Rectal smooth muscle tissue (tissue), 1 donor: ENCODE measurements at regions not wholly inside any gene's neighbourhood (a gene's known extent, or its start where the extent isn't known, plus 50 kb on each side); places are given as distances from the start of the nearest gene placed in this dataset.

Source experiments
- H3K27ac ChIP-seq: one replicate; pipeline ENCODE4 v1.7.0; 2013; ENCODE audit warnings: low read depth, low read length, inconsistent platforms
- H3K27me3 ChIP-seq: one replicate; pipeline ENCODE4 v1.7.0; 2013; ENCODE audit warnings: low read length; ENCODE audit not compliant: control insufficient read depth, insufficient read depth
- H3K36me3 ChIP-seq: one replicate; pipeline ENCODE4 v1.7.0; 2013; ENCODE audit warnings: low read length; ENCODE audit not compliant: control insufficient read depth, insufficient read depth
- H3K4me1 ChIP-seq: one replicate; pipeline ENCODE4 v1.7.0; 2013; ENCODE audit warnings: low read length; ENCODE audit not compliant: control insufficient read depth, insufficient read depth
- H3K4me3 ChIP-seq: one replicate; pipeline ENCODE4 v1.7.0; 2013; ENCODE audit warnings: low read length
- H3K9ac ChIP-seq: one replicate; pipeline ENCODE4 v1.7.0; 2013; ENCODE audit warnings: low read length

GRCh38 chr5:125293223-125293622 lies 546.8 kb upstream of the ZNF608 start:
- Histone ChIP-seq H3K9ac (no peak overlapping the region), H3K36me3 (no peaks in the 10 kb centered on the region), H3K27me3 (no peaks in the 10 kb centered on the region), H3K4me3 (no peak overlapping the region), H3K4me1 (no peaks in the 10 kb centered on the region), H3K27ac (no peak overlapping the region)

DNA sequence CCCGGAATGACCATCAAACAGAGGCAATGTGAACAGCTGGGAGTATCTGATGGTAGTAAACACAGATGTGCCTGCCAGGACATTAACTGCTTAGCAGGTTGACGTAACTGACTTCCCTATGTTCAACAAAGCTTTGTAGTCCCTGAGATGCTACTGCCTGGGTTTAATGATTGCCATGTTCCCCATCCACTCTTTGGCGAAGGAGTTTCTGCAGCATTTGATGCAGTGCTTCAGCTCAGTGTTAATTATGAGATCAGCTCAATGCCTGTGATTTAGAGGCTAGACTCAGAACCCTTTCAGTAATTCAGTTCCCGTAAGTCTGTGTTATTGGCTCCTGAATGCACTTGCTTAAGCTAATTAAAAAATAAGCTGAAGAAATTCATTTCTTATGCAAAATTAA lies 547.3 kb upstream of the ZNF608 start:
- Histone ChIP-seq H3K27me3 (no peaks in the 10 kb centered on the region), H3K9ac (no peak overlapping the region), H3K4me1 (no peaks in the 10 kb centered on the region), H3K36me3 (no peaks in the 10 kb centered on the region), H3K4me3 (no peak overlapping the region), H3K27ac (no peak overlapping the region)

- Histone ChIP-seq H3K36me3 (no peaks in the 10 kb centered on the region), H3K4me1 (no peaks in the 10 kb centered on the region), H3K9ac (no peak overlapping the region), H3K4me3 (no peak overlapping the region), H3K27ac (no peak overlapping the region), H3K27me3 (no peaks in the 10 kb centered on the region)
Observed at GRCh38 chr5:125294844-125295243, 548.4 kb upstream of the ZNF608 start.

DNA sequence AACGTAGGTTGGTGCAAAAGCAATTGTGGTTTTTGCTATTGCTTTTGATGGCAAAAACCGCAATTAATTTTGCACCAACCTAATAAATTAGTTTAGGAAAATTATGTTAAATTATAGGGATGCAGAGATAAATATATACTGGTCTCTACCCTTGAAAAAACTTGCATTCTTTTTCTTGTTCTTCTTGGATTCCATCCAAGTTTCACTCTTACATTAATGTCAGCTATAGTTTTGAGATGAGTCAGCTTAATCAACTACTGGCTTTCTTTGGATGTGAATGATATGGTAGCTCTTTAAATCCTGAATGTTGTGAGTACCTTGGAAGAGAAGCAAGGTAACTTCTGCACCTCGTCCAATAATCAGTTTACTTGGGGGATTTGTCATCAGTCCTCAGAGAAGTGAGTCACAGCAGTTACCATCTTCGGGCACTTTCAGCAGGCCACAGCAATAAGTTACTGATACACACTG lies 549.0 kb upstream of the ZNF608 start:
- no peak overlapping the region for H3K4me3 ChIP-seq

DNA sequence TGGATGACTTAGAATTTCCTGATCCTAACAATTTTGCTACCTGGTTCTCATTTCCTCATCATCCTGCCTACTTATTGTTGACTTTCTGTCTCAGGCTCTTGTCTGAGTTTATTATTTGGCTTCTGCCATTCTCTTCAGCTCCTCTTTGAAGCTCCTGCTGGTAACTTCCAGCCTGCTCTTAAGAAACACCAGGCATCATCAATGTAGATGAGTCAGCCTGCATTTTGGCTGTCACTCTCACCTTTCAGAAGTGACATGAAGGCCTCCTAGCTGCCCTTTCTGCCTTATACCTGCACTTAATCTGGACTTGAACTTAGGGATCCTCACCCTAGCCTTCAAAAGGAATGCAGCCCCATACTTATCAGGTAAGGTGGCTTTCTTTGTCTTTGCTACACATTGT lies 551.8 kb upstream of the ZNF608 start:
- no peak overlapping the region for H3K27ac ChIP-seq
- H3K27me3 ChIP-seq = no peaks in the 10 kb centered on the region
- no peaks in the 10 kb centered on the region for H3K4me1 ChIP-seq
- H3K36me3 ChIP-seq = no peaks in the 10 kb centered on the region
- H3K9ac ChIP-seq = no peak overlapping the region
- no peak overlapping the region for H3K4me3 ChIP-seq

More for the DNA sequence above, 549.0 kb upstream of the ZNF608 start:
- no peaks in the 10 kb centered on the region for H3K27me3 ChIP-seq
- no peaks in the 10 kb centered on the region for H3K4me1 ChIP-seq
- no peaks in the 10 kb centered on the region for H3K36me3 ChIP-seq
- H3K9ac ChIP-seq = no peak overlapping the region
- H3K27ac ChIP-seq = no peak overlapping the region

DNA sequence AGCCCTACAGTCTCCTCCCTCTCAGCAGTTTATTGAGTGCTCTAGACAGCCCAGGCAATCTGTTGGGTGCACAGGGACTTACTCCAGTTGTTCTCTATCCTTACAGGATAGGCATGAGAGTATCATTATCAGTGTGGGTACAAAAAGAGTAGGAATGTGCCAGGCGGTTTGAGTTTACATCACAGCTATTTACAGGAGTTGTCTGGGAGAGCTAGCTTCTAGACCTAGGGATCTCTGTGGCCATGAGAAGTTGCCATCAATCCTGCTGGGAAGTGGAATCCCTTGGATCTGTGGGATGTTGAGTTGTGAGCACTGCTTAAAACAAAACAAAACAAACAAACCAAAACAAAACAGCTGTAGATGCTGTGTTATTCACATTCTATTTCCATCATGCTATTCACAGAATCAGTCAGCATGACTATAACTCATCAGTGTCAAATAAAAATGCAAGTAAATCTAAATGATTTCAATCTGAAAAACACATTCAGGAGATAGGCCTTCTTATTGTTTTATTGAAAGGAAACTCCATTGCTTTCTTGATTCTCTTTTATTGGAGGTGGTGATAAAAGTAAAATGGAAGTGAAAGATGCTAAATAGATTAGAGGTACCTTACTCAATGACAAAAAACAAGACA lies 552.4 kb upstream of the ZNF608 start:
- no peaks in the 10 kb centered on the region for H3K4me1 ChIP-seq
- H3K4me3 ChIP-seq = no peak overlapping the region
- no peak overlapping the region for H3K27ac ChIP-seq
- H3K27me3 ChIP-seq = no peaks in the 10 kb centered on the region
- H3K36me3 ChIP-seq = no peaks in the 10 kb centered on the region
- H3K9ac ChIP-seq = no peak overlapping the region

DNA sequence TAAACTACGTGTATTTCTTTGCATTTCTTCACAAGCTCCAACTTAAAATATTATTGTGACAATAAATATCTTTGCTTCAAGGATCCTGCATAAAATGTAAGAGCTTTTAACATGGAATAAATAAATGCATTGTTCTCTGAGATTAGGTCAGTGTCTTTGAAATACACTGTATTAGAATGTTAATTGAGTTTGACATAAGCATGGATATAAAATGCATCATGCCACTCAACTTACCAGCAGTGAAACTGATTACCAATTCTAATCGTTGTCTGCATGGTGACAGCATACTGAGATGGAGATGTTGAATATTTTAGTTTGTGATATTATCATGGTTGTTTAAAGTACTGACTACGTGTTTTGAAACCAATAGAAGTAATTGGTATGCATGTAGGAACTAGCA lies 555.3 kb upstream of the ZNF608 start:
- no peaks in the 10 kb centered on the region for H3K4me1 ChIP-seq
- H3K36me3 ChIP-seq = no peaks in the 10 kb centered on the region
- H3K9ac ChIP-seq = no peak overlapping the region
- no peak overlapping the region for H3K4me3 ChIP-seq
- H3K27ac ChIP-seq = no peak overlapping the region
- H3K27me3 ChIP-seq = no peaks in the 10 kb centered on the region

DNA sequence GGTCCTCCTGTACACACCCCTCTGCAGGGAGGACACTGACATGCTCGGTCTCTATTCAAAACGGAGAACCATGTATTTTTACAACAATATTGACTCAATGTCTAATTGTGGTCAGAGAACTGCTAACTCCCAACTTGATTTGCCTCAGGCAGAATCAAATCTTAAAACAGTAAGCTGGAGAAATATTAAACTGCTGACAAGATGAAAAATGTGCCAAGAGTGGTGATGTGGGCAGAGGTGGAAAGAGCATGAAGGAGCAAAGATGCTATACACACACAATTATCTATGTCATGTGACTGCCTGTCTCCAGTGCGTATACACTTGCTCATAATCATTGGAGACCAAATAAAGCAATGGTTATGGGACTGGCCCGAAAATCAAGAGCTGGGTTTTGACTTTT lies 556.1 kb upstream of the ZNF608 start:
- no peaks in the 10 kb centered on the region for H3K27me3 ChIP-seq
- no peak overlapping the region for H3K27ac ChIP-seq
- H3K4me3 ChIP-seq = no peak overlapping the region
- H3K9ac ChIP-seq = no peak overlapping the region
- no peaks in the 10 kb centered on the region for H3K4me1 ChIP-seq
- no peaks in the 10 kb centered on the region for H3K36me3 ChIP-seq

DNA sequence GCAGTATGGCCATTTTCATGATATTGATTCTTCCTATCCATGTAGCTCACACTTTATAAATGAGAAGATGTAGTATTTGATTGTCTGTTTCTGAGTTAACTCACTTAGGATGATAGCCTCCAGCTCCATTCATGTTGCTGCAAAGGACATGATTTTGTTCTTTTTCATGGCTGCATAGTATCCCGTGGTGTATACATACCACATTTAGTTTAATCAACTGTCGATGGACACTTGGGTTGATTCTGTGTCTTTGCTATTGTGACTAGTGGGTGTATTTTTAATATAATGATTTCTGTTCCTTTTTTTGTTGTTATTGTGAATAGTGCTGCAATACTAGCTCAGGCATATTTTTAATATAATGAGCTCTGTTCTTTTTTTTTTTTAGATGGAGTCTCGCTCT lies 560.3 kb upstream of the ZNF608 start:
- no peak overlapping the region for H3K9ac ChIP-seq
- H3K27me3 ChIP-seq = no peaks in the 10 kb centered on the region
- H3K4me3 ChIP-seq = no peak overlapping the region
- H3K4me1 ChIP-seq = no peaks in the 10 kb centered on the region
- H3K27ac ChIP-seq = no peak overlapping the region
- H3K36me3 ChIP-seq = no peaks in the 10 kb centered on the region

DNA sequence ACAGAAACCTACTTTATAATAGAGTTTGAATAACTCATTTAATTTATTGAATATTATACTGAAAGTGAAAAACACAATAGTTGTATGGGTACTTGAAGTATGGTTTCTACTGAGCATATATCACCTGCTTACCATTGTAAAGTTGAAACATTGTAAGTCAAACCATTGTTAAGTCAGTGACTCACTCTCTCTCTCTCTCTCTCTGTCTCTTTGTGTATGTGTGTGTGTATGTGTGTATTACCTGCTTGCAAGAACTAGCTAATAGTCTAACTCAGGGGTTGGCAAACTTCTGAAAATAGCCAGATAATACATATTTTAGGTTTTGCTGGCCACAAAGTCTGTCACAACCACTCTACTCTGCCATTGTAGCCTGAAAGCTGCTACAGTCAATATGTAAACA lies 564.3 kb upstream of the ZNF608 start:
- Histone ChIP-seq H3K27ac (no peak overlapping the region), H3K4me1 (no peaks in the 10 kb centered on the region), H3K4me3 (no peak overlapping the region), H3K36me3 (no peaks in the 10 kb centered on the region), H3K27me3 (no peaks in the 10 kb centered on the region), H3K9ac (no peak overlapping the region)

DNA sequence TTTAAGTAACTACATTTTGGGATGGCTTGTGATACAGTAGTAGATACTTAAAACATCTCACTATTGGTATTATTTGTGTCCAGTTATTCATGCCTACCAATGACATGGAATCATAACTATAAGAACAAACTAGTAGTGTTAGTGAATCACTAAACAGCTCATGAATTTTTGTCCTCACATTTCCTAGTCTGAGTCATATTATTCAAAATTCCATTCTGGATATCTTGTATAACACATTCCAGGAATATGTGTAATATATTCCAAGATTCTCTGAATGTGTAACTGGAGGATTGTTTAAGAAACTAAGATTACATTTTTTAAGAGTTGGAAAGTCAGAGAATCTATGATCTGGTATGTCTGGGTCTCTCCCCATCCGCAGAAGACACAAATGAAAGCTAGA lies 565.3 kb upstream of the ZNF608 start:
- no peaks in the 10 kb centered on the region for H3K36me3 ChIP-seq
- no peaks in the 10 kb centered on the region for H3K27me3 ChIP-seq
- no peak overlapping the region for H3K4me3 ChIP-seq
- no peak overlapping the region for H3K9ac ChIP-seq
- no peak overlapping the region for H3K27ac ChIP-seq
- H3K4me1 ChIP-seq = no peaks in the 10 kb centered on the region

DNA sequence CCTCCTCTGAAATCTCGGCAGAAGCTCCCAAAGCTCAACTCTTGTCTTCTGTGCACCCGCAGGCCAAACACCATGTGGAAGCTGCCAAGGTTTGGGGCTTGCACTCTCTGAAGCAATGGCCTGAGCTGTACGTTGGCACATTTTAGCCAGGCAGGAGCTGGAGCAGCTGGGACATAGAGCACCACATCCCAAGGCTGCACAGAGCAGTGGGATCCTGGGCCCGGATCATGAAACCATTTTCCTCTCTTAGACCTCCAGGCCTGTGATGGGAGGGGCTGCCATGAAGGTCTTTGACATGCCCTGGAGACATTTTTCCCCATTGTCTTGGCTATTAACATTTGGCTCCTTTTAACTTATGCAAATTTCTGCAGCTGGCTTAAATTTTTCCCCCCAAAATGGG lies 567.1 kb upstream of the ZNF608 start:
- Histone ChIP-seq H3K4me1 (no peaks in the 10 kb centered on the region), H3K36me3 (no peaks in the 10 kb centered on the region)

GRCh38 chr5:125315306-125315705 lies 568.9 kb upstream of the ZNF608 start:
- Histone ChIP-seq H3K4me3 (no peak overlapping the region), H3K27ac (no peak overlapping the region), H3K4me1 (no peaks in the 10 kb centered on the region), H3K9ac (no peak overlapping the region), H3K36me3 (no peaks in the 10 kb centered on the region), H3K27me3 (no peaks in the 10 kb centered on the region)

More for the DNA sequence above, 567.1 kb upstream of the ZNF608 start:
- Histone ChIP-seq H3K27me3 (no peaks in the 10 kb centered on the region), H3K4me3 (no peak overlapping the region), H3K9ac (no peak overlapping the region), H3K27ac (no peak overlapping the region)
